ENCODE measurements at regions not wholly inside any gene's neighbourhood (a gene's known extent, or its start where the extent isn't known, plus 50 kb on each side); places are given as distances from the start of the nearest gene placed in this dataset.

GRCh38 chr3:22450786-22451400, 699.9 kb upstream of the ZNF385D start:
- Histone ChIP-seq H3K36me3 (ENCODE audit: control insufficient read depth, insufficient read depth, low read length) (no peaks in the 10 kb centered on the region), H3K4me3 (ENCODE audit: low read depth, low read length) (no peak overlapping the region), H3K27me3 (ENCODE audit: control insufficient read depth, insufficient read depth, low read length) (no peaks in the 10 kb centered on the region)
- TF ChIP-seq, protein P1, sequence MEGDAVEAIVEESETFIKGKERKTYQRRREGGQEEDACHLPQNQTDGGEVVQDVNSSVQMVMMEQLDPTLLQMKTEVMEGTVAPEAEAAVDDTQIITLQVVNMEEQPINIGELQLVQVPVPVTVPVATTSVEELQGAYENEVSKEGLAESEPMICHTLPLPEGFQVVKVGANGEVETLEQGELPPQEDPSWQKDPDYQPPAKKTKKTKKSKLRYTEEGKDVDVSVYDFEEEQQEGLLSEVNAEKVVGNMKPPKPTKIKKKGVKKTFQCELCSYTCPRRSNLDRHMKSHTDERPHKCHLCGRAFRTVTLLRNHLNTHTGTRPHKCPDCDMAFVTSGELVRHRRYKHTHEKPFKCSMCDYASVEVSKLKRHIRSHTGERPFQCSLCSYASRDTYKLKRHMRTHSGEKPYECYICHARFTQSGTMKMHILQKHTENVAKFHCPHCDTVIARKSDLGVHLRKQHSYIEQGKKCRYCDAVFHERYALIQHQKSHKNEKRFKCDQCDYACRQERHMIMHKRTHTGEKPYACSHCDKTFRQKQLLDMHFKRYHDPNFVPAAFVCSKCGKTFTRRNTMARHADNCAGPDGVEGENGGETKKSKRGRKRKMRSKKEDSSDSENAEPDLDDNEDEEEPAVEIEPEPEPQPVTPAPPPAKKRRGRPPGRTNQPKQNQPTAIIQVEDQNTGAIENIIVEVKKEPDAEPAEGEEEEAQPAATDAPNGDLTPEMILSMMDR (IDR thresholded peaks at IDR 0.05; ENCODE audit: insufficient read depth, low read depth, low read length): no peak
- CTCF ChIA-PET: interaction anchor here (1.0 kb wide), 1 partner anchor 12 kb away, joined by 3 read pairs; no protein-coding TSS in a partner anchor
- DNase-seq (ENCODE audit: low read depth): no peak
- POLR2A ChIA-PET: no interaction called here

DNA sequence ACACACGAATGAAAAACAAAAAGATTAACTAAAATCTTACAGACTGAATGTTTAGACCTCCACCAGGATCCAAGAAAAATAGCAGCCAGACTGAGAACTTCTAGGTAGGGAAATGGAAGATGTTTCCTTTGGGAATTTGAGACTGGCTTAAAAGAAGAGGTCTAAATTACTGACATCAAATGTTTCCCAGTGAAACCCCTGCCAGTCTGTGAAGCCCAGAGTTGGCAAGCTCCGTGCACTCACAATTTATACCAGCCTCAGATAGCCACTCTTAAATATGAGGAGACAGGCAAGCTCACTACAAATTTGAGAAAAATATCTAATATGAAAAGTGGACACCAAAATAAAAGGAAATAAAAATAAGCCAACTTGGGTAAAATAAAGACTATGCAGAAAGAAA, 700.5 kb upstream of the ZNF385D start:
- no peak for DNase-seq (ENCODE audit: low read depth)
- H3K27me3 ChIP-seq (ENCODE audit: control insufficient read depth, insufficient read depth, low read length): no peaks in the 10 kb centered on the region
- ChIA-PET POLR2A (no interaction called here), CTCF (interaction anchor here (1.0 kb wide), 1 partner anchor 11 kb away, joined by 3 read pairs; no protein-coding TSS in a partner anchor)
- TF ChIP-seq, protein P1 (IDR thresholded peaks at IDR 0.05; ENCODE audit: insufficient read depth, low read depth, low read length): no peak
- H3K36me3 ChIP-seq (ENCODE audit: control insufficient read depth, insufficient read depth, low read length): no peaks in the 10 kb centered on the region
- H3K4me3 ChIP-seq (ENCODE audit: low read depth, low read length): no peak overlapping the region

DNA sequence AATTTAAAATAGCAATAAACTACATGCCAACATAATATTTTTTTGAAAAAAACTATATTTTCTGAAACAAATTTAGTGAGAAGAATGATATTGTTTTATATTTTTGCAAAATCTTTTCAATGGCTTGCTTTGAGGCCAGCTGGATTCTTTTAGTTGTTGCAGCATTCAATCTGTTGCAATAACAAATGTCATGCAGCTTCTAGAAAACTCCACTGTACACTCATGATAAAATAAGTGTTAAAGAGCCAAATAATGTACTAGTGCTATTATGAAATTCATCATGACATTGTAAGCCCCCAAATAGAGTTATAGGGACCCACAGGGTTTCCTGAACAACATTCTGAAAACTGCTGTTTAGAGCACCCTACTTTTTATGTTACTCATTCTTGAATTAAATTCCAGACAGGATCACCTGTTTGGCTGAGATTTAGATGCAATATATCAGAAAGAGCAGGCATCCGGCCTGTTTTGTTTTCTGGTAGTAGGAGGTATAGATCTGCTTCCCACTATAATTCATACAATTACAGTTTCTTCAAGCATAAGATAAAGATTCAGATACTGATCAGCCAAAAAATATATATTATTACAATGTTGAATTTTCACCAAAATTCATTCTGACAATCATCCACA, 703.0 kb upstream of the ZNF385D start:
- no peaks in the 10 kb centered on the region for H3K36me3 ChIP-seq (ENCODE audit: control insufficient read depth, insufficient read depth, low read length)
- H3K4me3 ChIP-seq (ENCODE audit: low read depth, low read length): no peak overlapping the region
- TF ChIP-seq, protein P1 (IDR thresholded peaks at IDR 0.05; ENCODE audit: insufficient read depth, low read depth, low read length): no peak
- ChIA-PET CTCF (no interaction called here), POLR2A (no interaction called here)
- no peak for DNase-seq (ENCODE audit: low read depth)
- H3K27me3 ChIP-seq (ENCODE audit: control insufficient read depth, insufficient read depth, low read length): no peaks in the 10 kb centered on the region

- CTCF ChIA-PET: no interaction called here
- Histone ChIP-seq H3K27me3 (ENCODE audit: control insufficient read depth, insufficient read depth, low read length) (no peaks in the 10 kb centered on the region), H3K36me3 (ENCODE audit: control insufficient read depth, insufficient read depth, low read length) (no peaks in the 10 kb centered on the region), H3K4me3 (ENCODE audit: low read depth, low read length) (no peak overlapping the region)
- TF ChIP-seq, protein P1 (IDR thresholded peaks at IDR 0.05; ENCODE audit: insufficient read depth, low read depth, low read length): no peak
- no peak for DNase-seq (ENCODE audit: low read depth)
- POLR2A ChIA-PET: no interaction called here
Measured at GRCh38 chr3:22469995-22470394, 719.0 kb upstream of the ZNF385D start.

DNA sequence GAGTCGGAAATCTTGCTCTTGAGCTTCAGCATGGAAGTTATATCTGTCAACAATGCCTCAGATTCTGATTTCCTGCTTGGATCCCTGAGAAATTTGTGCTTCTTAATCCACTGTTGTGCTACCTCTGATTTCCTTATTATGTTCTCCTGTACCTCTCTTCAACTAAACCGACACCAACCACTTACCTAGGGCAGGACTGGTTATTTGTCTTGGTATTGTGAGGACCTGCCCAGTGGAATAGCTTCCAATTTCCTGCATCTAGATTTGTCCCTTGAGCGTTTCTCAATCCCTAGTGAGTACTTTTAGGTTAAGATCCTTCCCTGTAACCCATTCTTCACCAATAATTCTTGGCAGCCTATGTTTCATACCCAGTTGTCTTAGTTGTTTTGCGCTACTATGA, 720.5 kb upstream of the ZNF385D start:
- CTCF ChIA-PET: no interaction called here

More for the DNA sequence above, 720.5 kb upstream of the ZNF385D start:
- TF ChIP-seq, protein P1 (IDR thresholded peaks at IDR 0.05; ENCODE audit: insufficient read depth, low read depth, low read length): no peak
- POLR2A ChIA-PET: no interaction called here
- Histone ChIP-seq H3K36me3 (ENCODE audit: control insufficient read depth, insufficient read depth, low read length) (no peaks in the 10 kb centered on the region), H3K27me3 (ENCODE audit: control insufficient read depth, insufficient read depth, low read length) (no peaks in the 10 kb centered on the region), H3K4me3 (ENCODE audit: low read depth, low read length) (no peak overlapping the region)
- DNase-seq (ENCODE audit: low read depth): no peak

Measured in BJ (cell line).